GM18502 (cell line): ENCODE measurements at regions not wholly inside any gene's neighbourhood (a gene's known extent, or its start where the extent isn't known, plus 50 kb on each side); places are given as distances from the start of the nearest gene placed in this dataset.
"Not testable (repeated sequence)": the region's sequence is repeated elsewhere in the genome, so short reads cannot be mapped to it uniquely, and the experiment has no call there.

Experiments
- ATAC-seq: cut with Tn5 transposase; IDR thresholded peaks from one replicate; pipeline ENCODE4 v1.9.1; 2021; ENCODE audit warnings: mild to moderate bottlenecking; ENCODE audit not compliant: unreplicated experiment, poor library complexity

GRCh38 chr4:132333724-132334047 lies 815.4 kb upstream of the PCDH10 start:
- ATAC-seq: no peak

DNA sequence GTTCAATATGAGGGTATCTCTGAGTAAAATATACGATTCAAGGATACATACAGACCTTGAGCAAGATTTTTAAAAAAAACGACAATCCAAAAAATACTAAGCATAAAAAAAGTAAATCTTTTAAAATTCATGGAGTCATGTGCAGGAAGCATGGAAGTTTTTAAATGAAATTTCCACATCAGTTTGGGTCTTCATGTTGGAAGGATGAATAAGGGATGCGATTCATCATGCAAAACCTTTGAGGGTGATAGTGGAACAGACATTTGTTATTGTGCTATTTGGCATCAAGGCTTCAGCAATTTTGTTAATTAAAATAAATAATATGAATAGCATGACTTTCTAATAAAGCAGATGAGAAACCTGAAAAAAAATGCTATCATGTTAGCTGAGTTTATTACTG lies 815.0 kb upstream of the PCDH10 start:
- no peak for ATAC-seq

- no peak for ATAC-seq
Measured at GRCh38 chr4:132344924-132345828, 803.9 kb upstream of the PCDH10 start.

DNA sequence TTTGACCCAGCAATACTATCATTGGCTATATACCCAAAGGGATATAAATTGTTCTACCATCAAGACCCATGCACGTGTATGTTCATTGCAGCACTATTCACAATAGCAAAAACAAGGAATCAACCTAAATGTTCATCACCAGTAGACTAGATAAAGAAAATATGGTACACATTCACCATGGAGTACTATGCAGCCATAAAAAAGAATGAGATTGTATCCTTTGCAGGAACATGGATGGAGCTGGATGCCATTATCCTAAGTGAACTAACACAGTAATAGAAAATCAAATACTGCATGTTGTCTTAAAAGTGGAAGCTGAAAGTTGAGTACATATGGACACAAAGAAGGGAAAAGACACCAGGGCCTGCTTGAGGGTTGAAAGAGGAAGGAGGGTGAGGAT lies 803.1 kb upstream of the PCDH10 start:
- ATAC-seq: no peak

- not testable (repeated sequence) for ATAC-seq
Measured at GRCh38 chr4:132351606-132352005, 797.5 kb upstream of the PCDH10 start.

- ATAC-seq: no peak
Measured at GRCh38 chr4:132382243-132382642, 766.9 kb upstream of the PCDH10 start.

- ATAC-seq: no peak
Measured at GRCh38 chr4:132383571-132384199, 765.4 kb upstream of the PCDH10 start.

GRCh38 chr4:132384709-132385108 lies 764.4 kb upstream of the PCDH10 start:
- ATAC-seq: no peak

- ATAC-seq: no peak
Measured at GRCh38 chr4:132386130-132386529, 763.0 kb upstream of the PCDH10 start.

GRCh38 chr4:132387060-132387459 lies 762.0 kb upstream of the PCDH10 start:
- ATAC-seq: no peak

DNA sequence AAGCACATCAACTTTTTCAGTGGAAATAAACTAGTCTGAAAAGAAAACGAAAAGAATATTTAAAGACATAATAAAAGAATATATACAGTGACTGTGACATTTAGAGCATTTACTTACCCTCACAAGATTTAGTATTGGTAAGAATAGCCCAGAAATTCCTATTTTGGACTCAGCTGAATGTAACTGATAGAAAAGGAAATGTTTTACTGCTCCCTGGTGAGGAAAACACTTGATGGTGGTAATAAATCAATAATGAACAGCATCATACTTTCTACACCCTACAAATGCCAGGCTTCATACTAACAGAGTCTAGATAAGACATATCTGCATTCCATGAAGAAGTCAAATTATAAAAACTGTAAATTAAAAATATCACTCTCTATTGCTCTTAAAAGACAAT lies 753.5 kb upstream of the PCDH10 start:
- ATAC-seq: no peak

- ATAC-seq: no peak
Measured at GRCh38 chr4:132396636-132397035, 752.5 kb upstream of the PCDH10 start.

GRCh38 chr4:132417220-132417619 lies 731.9 kb upstream of the PCDH10 start:
- no peak for ATAC-seq

DNA sequence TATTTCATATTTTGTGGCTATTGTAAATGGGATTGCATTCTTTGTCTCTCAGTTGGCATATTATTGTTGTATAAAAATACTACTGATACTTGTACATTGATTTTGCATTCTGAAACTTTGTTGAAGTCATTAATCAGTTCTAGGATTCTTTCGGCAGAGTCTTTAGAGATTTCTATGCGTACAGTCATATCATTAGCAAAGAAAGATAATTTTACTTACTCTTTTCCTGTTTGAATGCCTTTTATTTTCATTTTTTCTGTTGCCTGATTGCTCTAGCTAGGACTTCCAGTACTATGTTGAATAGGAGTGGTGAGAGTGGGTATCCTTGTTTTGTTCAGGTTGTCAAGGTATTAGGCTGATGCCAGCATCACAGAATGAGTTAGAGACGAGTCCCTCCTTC lies 722.0 kb upstream of the PCDH10 start:
- no peak for ATAC-seq

DNA sequence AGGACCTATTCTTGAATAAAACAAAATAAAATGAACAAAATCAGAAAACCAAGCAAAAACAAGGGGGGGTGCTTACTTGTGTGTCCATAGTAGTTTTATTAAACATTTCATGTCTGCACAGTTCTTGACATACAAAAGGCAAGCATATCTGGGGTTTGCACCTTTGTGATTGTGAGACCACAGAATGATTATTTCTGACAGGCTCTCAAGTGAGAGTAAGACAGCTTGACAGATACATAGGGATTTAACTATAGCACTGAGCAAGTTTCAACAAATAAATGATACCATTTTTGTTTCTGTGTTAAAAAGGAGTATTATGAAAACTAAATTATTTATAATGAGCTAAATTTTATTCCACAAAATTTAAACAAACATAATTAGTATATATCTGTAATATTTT lies 712.0 kb upstream of the PCDH10 start:
- no peak for ATAC-seq

GRCh38 chr4:132445386-132445785 lies 703.7 kb upstream of the PCDH10 start:
- no peak for ATAC-seq

GRCh38 chr4:132457987-132458386 lies 691.1 kb upstream of the PCDH10 start:
- not testable (repeated sequence) for ATAC-seq

- no peak for ATAC-seq
Measured at GRCh38 chr4:132479543-132479942, 669.6 kb upstream of the PCDH10 start.

DNA sequence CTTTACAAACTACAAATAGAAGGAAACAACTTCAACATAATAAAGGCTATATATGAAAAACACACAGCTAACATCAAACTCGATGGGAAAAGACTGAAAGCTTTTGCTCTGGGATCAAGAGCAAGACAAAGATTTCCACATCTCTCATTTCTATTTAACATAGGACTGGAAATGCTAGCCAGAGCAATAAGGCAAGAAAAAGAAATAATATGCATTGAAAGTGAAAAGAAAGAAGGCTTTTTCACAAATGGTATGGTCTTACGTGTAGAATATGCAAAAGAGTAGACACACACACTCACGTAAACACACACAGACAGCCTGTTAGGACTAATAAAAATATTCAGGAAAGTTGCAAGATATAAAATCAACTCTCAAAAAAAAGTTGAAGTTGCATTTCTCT lies 660.5 kb upstream of the PCDH10 start:
- no peak for ATAC-seq

DNA sequence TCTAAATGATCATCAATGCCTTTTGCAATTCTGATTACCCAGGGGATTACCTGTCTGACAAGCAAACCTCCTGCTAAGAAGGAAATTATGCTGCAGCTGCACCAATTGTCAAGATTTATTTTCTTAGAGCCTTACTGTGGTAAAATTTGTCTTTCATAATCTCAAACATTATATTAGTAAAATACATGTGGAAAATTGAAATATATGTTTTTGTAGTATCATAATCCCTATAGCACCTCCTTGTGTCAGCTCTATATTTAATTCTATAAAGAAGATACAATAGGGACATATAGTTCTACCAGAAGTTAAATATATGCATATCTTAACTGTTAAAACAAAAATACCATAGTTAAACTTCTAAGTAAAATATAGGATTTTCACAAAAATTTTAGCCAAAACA lies 655.6 kb upstream of the PCDH10 start:
- ATAC-seq: no peak

GRCh38 chr4:132495267-132495812 lies 653.8 kb upstream of the PCDH10 start:
- ATAC-seq: not testable (repeated sequence)

DNA sequence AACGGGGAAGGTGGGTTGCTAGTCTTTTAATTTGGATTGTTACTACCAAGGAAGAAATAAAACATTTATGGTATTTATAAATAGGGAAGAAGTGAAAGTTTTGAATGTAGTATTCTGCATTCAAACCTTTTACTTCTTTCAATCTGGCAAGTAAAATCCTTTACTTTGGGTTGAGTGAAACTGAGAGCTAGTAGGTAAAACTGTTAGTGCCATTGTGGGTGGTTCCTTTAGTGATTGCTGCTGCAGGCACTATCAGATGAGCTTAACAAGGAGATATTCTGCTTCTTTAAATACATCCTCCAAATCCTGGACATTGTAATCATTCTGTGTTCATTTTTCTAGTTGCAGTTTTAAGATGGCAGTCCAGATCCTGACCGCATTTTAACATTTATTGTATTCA lies 650.9 kb upstream of the PCDH10 start:
- no peak for ATAC-seq
